Neutrophil (primary cell): ENCODE measurements at regions not wholly inside any gene's neighbourhood (a gene's known extent, or its start where the extent isn't known, plus 50 kb on each side); places are given as distances from the start of the nearest gene placed in this dataset.

Experiments used
- H3K27ac ChIP-seq: fragments of 200-600 bp; sonication (generic); 2 replicates; pipeline ENCODE4 v1.5.1; 2016; ENCODE audit warnings: mild to moderate bottlenecking, moderate library complexity
- H3K27me3 ChIP-seq: fragments of 200-600 bp; sonication (generic); 2 replicates; pipeline ENCODE4 v1.6.0; 2016; ENCODE audit warnings: mild to moderate bottlenecking
- H3K36me3 ChIP-seq: fragments of 200-600 bp; sonication (generic); 2 replicates; pipeline ENCODE4 v1.5.1; 2017
- H3K4me1 ChIP-seq, 2 experiments: fragments of 200-600 bp in 1 of 2; sonication (generic) in 1 of 2; 1 replicate in 1 of 2; 2 replicates in 1 of 2; pipeline versions ENCODE4 v1.5.1 to v1.6.1; 2013 to 2016; ENCODE audit warnings: low read depth in 1 of 2, low read length in 1 of 2, mild to moderate bottlenecking in 1 of 2, moderate library complexity in 1 of 2; ENCODE audit not compliant: control insufficient read depth in 1 of 2, insufficient read depth in 1 of 2
- H3K4me3 ChIP-seq, 2 experiments: fragments of 200-600 bp in 1 of 2; sonication (generic) in 1 of 2; 1 replicate in 1 of 2; 2 replicates in 1 of 2; pipeline ENCODE4 v1.5.1; 2013 to 2016; ENCODE audit warnings: low read depth in 1 of 2, low read length in 1 of 2, mild to moderate bottlenecking in 1 of 2, moderate library complexity in 1 of 2
- H3K9me3 ChIP-seq: fragments of 200-600 bp; sonication (generic); 2 replicates; pipeline ENCODE4 v1.5.1; 2016
- CTCF ChIP-seq: fragments of 200-600 bp; sonication (generic); IDR thresholded peaks from 2 replicates; pipeline ENCODE4 v1.5.1; 2016; ENCODE audit warnings: antibody characterized with exemption

DNA sequence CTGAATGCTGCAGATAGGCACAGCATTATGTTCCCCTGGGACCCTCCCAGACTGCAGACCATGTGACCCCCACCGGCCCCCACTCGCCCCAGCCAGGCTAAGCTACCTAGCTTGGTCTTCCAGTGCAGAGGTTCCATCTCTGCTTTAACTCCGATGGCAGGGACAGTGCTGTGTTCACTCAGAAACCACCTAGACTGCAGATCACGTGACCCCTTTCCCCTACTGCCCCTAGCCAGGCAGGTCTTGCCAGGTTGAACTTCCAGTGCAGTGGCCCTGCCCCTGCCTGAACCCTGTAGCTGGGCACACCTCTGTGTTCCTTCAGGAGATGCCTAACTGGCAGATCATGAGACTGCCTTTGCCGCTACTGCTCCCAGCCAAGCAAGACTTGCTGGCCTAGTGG, 1116.2 kb downstream of the FLRT2 start:
- H3K27me3 ChIP-seq: no peaks in the 10 kb centered on the region
- TF ChIP-seq CTCF: no peak

DNA sequence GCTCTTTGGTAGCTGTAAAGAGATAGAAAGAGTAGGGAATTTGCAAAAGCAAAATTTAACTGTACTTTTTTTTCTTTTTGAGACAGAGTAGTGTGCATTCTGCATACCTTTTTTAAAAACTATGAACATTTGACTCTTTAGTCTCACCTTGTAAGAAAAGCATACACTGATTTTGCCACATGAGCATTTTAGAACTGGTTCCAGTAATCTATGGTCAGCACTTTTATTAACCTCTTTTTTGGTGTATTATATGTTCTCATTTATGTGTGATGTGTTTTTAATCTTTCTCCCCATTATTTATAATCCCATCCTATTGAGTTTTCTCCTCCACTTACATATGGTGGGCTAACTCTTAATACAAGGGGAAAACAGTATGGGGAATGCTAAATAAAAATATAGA, 1111.4 kb downstream of the FLRT2 start:
- H3K4me1 ChIP-seq: no peaks in the 10 kb centered on the region
- TF ChIP-seq CTCF: no peak
- H3K36me3 ChIP-seq: no peaks in the 10 kb centered on the region
- no peaks in the 10 kb centered on the region for H3K9me3 ChIP-seq
- H3K4me3 ChIP-seq: no peak overlapping the region
- no peak overlapping the region for H3K27ac ChIP-seq
- H3K27me3 ChIP-seq: no peaks in the 10 kb centered on the region

More for the DNA sequence above, 1116.2 kb downstream of the FLRT2 start:
- no peaks in the 10 kb centered on the region for H3K36me3 ChIP-seq
- H3K4me1 ChIP-seq: no peaks in the 10 kb centered on the region
- H3K4me3 ChIP-seq: no peak overlapping the region
- no peak overlapping the region for H3K27ac ChIP-seq
- no peaks in the 10 kb centered on the region for H3K9me3 ChIP-seq

GRCh38 chr14:86640288-86640687, 1110.3 kb downstream of the FLRT2 start:
- H3K27me3 ChIP-seq: no peaks in the 10 kb centered on the region
- no peak for TF ChIP-seq CTCF

DNA sequence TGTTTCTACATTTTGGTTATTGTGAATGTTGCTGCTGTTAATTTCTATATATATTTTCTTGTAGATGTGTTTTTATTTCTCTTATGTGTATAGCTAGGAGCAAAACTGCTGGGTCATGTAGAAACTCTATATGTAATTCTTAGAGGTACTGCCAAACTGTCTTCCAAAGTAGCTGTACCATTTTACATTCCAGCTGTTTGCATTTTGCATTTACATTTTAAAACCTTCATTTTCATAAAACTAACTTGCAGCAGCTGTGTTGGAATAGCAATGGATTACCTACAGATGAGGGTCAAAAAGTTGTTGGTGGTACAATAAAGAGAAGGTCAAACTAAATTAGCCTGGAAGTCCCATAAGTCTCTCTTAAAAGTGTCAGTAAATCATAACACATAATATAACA, 1109.7 kb downstream of the FLRT2 start:
- no peak overlapping the region for H3K4me3 ChIP-seq
- no peaks in the 10 kb centered on the region for H3K36me3 ChIP-seq
- no peaks in the 10 kb centered on the region for H3K27me3 ChIP-seq
- no peak for TF ChIP-seq CTCF
- H3K27ac ChIP-seq: no peak overlapping the region
- no peaks in the 10 kb centered on the region for H3K4me1 ChIP-seq
- H3K9me3 ChIP-seq: no peaks in the 10 kb centered on the region

More at GRCh38 chr14:86640288-86640687, 1110.3 kb downstream of the FLRT2 start:
- H3K27ac ChIP-seq: no peak overlapping the region
- H3K9me3 ChIP-seq: no peaks in the 10 kb centered on the region
- no peaks in the 10 kb centered on the region for H3K4me1 ChIP-seq
- H3K36me3 ChIP-seq: no peaks in the 10 kb centered on the region
- H3K4me3 ChIP-seq: no peak overlapping the region

DNA sequence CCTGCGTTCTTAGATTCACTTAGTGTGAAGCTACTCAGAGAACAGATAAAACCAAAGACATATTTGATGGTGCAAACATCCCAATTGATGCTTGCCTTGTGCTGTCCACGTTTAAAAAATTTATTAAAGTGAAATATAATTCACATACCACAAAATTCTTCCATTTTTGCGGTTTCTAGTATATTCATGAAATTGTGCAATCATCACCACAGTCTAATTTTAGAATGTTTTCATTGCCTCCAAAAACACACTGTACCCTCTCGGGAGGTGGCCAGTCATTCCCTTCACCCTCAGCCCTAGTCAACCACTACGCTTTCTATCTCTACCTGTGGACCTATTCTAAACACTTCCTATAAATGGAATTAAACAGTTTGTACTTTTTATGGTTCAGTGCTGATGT, 1109.2 kb downstream of the FLRT2 start:
- Histone ChIP-seq H3K4me3 (no peak overlapping the region), H3K4me1 (no peaks in the 10 kb centered on the region), H3K9me3 (no peaks in the 10 kb centered on the region), H3K27ac (no peak overlapping the region), H3K27me3 (no peaks in the 10 kb centered on the region), H3K36me3 (no peaks in the 10 kb centered on the region)
- no peak for TF ChIP-seq CTCF

GRCh38 chr14:86627080-86627479, 1097.1 kb downstream of the FLRT2 start:
- H3K4me3 ChIP-seq: no peak overlapping the region
- no peak overlapping the region for H3K27ac ChIP-seq
- H3K4me1 ChIP-seq: no peaks in the 10 kb centered on the region
- TF ChIP-seq CTCF: no peak
- H3K27me3 ChIP-seq: no peaks in the 10 kb centered on the region
- H3K36me3 ChIP-seq: no peaks in the 10 kb centered on the region
- H3K9me3 ChIP-seq: no peaks in the 10 kb centered on the region
